ENCODE measurements at regions not wholly inside any gene's neighbourhood (a gene's known extent, or its start where the extent isn't known, plus 50 kb on each side); places are given as distances from the start of the nearest gene placed in this dataset.

DNA sequence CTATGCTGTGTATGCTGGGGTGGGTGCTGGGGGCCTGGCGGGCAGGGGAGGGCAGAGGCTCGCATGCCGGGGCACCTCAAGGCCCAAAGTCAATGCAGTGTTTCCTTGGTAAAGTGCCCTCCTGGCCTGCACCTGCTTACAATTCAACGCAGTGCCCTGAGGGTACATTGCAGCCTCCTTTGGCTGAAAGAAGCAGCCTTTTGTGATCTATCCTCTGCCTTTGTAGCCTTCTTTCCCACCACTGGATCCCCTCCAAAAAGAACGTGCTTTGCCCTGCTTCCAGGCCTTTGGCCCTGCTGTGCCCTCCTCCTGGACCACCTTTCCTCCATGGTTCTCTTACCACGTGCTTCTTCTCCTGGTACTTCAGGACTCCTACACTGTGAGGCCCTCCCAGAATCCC lies 113.6 kb upstream of the PTPN1 start:
- no peak for TF ChIP-seq GABPA (tag; conservative IDR thresholded peaks at IDR 0.05; ENCODE audit: low read depth)
- TF ChIP-seq, protein P1, sequence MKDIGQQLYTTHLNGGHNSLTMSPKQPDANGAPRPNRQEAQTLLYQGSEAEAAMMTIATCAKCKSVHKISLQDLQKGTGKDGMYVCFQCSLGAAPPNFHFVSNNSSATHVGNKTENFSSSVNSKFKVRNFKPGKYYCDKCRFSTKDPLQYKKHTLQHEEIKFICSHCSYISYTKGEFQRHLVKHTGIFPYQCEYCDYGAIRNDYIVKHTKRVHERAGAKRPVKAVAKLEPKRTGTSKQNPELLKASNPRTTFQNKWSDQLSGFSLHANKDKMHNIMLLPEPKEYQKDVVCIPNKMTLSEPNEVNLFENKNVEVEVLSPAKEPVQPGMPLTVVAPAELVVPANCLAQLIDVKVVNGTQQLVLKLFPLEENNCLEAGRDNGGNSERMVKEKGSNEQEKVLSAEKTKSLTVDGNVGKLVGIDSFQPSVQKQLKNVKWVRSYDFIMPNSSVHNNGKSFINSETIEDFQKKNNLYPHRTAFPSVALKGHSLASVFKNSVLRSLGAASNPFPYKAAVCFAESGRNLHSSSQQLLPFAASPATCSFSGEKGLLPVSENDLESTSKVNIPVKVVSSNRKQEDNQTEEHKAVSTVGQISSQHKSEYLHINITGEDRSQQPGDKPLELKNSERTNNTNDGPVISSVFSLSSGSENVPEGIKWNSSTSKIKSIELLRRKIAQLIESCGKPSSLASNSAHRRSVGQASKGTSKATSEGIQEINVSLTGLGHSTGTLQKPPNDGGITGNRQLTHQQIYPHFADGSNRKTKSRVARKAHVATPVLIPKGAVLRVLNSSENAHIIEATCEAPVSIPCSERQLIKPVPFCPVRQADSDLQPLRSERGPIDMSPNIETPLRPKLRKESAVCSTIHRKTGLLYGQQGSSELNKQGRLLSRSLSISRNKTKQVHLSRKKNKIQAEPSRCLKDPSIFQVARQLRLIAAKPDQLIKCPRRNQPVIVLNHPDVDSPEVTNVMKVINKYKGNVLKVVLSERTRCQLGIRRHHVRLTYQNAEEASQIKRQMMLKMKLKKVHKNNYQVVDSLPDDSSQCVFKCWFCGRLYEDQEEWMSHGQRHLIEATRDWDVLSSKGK (CRISPR knock-in tag; IDR thresholded peaks at IDR 0.05): no peak
- no peak for TF ChIP-seq NONO (IDR thresholded peaks at IDR 0.05; ENCODE audit: low read depth in 2 of 2, low read length in 1 of 2)
- no peak for TF ChIP-seq POLR2B (IDR thresholded peaks at IDR 0.05; ENCODE audit: low read depth, partially characterized antibody)
- no peak for TF ChIP-seq RFX5 (IDR thresholded peaks at IDR 0.05; ENCODE audit: low read depth, low read length)
- TF ChIP-seq EGR1 (conservative IDR thresholded peaks at IDR 0.05): no peak
- TF ChIP-seq SLC30A9 (CRISPR knock-in tag; IDR thresholded peaks at IDR 0.05): no peak
- TF ChIP-seq ZNF778 (CRISPR knock-in tag; IDR thresholded peaks at IDR 0.05): no peak
- TF ChIP-seq, protein P2, sequence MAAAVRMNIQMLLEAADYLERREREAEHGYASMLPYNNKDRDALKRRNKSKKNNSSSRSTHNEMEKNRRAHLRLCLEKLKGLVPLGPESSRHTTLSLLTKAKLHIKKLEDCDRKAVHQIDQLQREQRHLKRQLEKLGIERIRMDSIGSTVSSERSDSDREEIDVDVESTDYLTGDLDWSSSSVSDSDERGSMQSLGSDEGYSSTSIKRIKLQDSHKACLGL (CRISPR knock-in tag; IDR thresholded peaks at IDR 0.05; ENCODE audit: borderline replicate concordance, poor library complexity, severe bottlenecking): no peak
- TF ChIP-seq, protein P3, sequence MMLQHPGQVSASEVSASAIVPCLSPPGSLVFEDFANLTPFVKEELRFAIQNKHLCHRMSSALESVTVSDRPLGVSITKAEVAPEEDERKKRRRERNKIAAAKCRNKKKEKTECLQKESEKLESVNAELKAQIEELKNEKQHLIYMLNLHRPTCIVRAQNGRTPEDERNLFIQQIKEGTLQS (IDR thresholded peaks at IDR 0.05): no peak
- TF ChIP-seq, protein P3 (CRISPR knock-in tag; conservative IDR thresholded peaks at IDR 0.05): no peak
- no peak for TF ChIP-seq CCNT2 (IDR thresholded peaks at IDR 0.05; ENCODE audit: borderline replicate concordance, extremely low read depth, insufficient read length, low read depth, low read length)
- TF ChIP-seq ZSCAN29 (IDR thresholded peaks at IDR 0.05): no peak
- TF ChIP-seq CBX3 (IDR thresholded peaks at IDR 0.05; ENCODE audit: borderline replicate concordance in 1 of 2, low read length in 2 of 2): no peak
- no peak for TF ChIP-seq TAL1 (IDR thresholded peaks at IDR 0.05)
- TF ChIP-seq CHD4 (IDR thresholded peaks at IDR 0.05; ENCODE audit: insufficient read depth, insufficient replicate concordance, low read depth, low read length, poor library complexity, severe bottlenecking): no peak
- H3K36me3 ChIP-seq (ENCODE audit: control insufficient read depth, insufficient read depth, low read length): no peaks in the 10 kb centered on the region
- H3K27ac ChIP-seq (ENCODE audit: extremely low read depth, low read depth, low read length): no peak overlapping the region
- peaks cover 6 to 22% of the 10 kb centered on the region in 2 experiments; a peak in 4 of 5 replicates for H3K4me1 ChIP-seq (replicated peaks in 1 of 2; ENCODE audit: control insufficient read depth in 2 of 2, insufficient read depth in 2 of 2, low read length in 2 of 2)
- POLR2A ChIA-PET: no interaction called here
- no peaks in the 10 kb centered on the region for H3K79me2 ChIP-seq (ENCODE audit: control insufficient read depth, insufficient read depth, low read length)
- no peak overlapping the region for H2AFZ ChIP-seq (ENCODE audit: low read depth, low read length)
- no peaks in the 10 kb centered on the region for H4K20me1 ChIP-seq (replicated peaks; ENCODE audit: control insufficient read depth, insufficient read depth, low read length)
- no peak overlapping the region for H3K9ac ChIP-seq (ENCODE audit: insufficient read depth in 1 of 2, low read depth in 2 of 2, low read length in 2 of 2)
- CTCF ChIA-PET (ENCODE audit: low intra/inter-chr PET ratio): no interaction called here
- no peaks in the 10 kb centered on the region for H3K9me3 ChIP-seq (replicated peaks; ENCODE audit: control insufficient read depth, insufficient read depth, low read depth, low read length)
- in situ Hi-C loops (cut with MboI): no loop called here
- H3K4me3 ChIP-seq: no peak overlapping the region
- no peak for DNase-seq (ENCODE audit: extremely low read depth in 1 of 4, low spot score in 3 of 4)
- ATAC-seq: no peak
- FAIRE-seq: no peak
- intact Hi-C loops (cut with micrococcal nuclease): no loop called here
- H3K9me1 ChIP-seq (ENCODE audit: control insufficient read depth, insufficient read depth, low read length): no peaks in the 10 kb centered on the region
- no peaks in the 10 kb centered on the region for H3K27me3 ChIP-seq (ENCODE audit: control insufficient read depth in 2 of 2, insufficient read depth in 2 of 2, low read length in 2 of 2)
- no peak overlapping the region for H3K4me2 ChIP-seq (ENCODE audit: insufficient read depth, low read length)
- 37% methylated on average over 6 of the region's 6 CpGs for WGBS (ENCODE audit: insufficient coverage, low coverage, missing lambda C conversion rate)
- no TSS peak for BruUV-seq (replicated peaks)

Measured in K562 (cell line).